Smooth muscle cell (in vitro differentiated cells): ENCODE measurements at regions not wholly inside any gene's neighbourhood (a gene's known extent, or its start where the extent isn't known, plus 50 kb on each side); places are given as distances from the start of the nearest gene placed in this dataset.

Experiments
- DNase-seq: peaks from one replicate; lab custom pipeline; 2025; ENCODE audit not compliant: unreplicated experiment; lab: John Stamatoyannopoulos, UW
- H2AFZ ChIP-seq: fragments of 200-600 bp; sonication (generic); 2 replicates; pipeline ENCODE4 v1.6.0; 2016; ENCODE audit warnings: antibody characterized with exemption, low read depth, mild to moderate bottlenecking
- H3F3A ChIP-seq: fragments of 200-600 bp; sonication (generic); 2 replicates; pipeline ENCODE4 v1.6.0; 2017; ENCODE audit warnings: antibody characterized with exemption, low read depth
- H3K27ac ChIP-seq: fragments of 200-600 bp; sonication (generic); 2 replicates; pipeline ENCODE4 v1.5.1; 2016; ENCODE audit warnings: low read depth, mild to moderate bottlenecking
- H3K27me3 ChIP-seq: fragments of 200-600 bp; sonication (generic); 2 replicates; pipeline ENCODE4 v1.6.1; 2016; ENCODE audit warnings: low read depth, mild to moderate bottlenecking
- H3K36me3 ChIP-seq: fragments of 200-600 bp; sonication (generic); 2 replicates; pipeline ENCODE4 v1.5.1; 2016; ENCODE audit warnings: low read depth
- H3K4me1 ChIP-seq: fragments of 200-600 bp; sonication (generic); 2 replicates; pipeline ENCODE4 v1.5.1; 2016; ENCODE audit warnings: low read depth
- H3K4me2 ChIP-seq: fragments of 200-600 bp; sonication (generic); 2 replicates; pipeline ENCODE4 v1.6.0; 2016; ENCODE audit warnings: mild to moderate bottlenecking
- H3K4me3 ChIP-seq: fragments of 200-600 bp; sonication (generic); 2 replicates; pipeline ENCODE4 v1.5.1; 2016; ENCODE audit warnings: mild to moderate bottlenecking
- H3K79me2 ChIP-seq: fragments of 200-600 bp; sonication (generic); 2 replicates; pipeline ENCODE4 v1.6.0; 2016; ENCODE audit warnings: low read depth, mild to moderate bottlenecking
- H3K9ac ChIP-seq: fragments of 200-600 bp; sonication (generic); 2 replicates; pipeline ENCODE4 v1.6.0; 2016; ENCODE audit warnings: low read depth
- H3K9me3 ChIP-seq: fragments of 200-600 bp; sonication (generic); replicated peaks from 2 replicates; pipeline ENCODE4 v1.5.1; 2016; ENCODE audit warnings: low read depth
- H4K20me1 ChIP-seq: fragments of 200-600 bp; sonication (generic); 2 replicates; pipeline ENCODE4 v1.6.0; 2016; ENCODE audit warnings: low read depth
- CTCF ChIP-seq: fragments of 200-600 bp; sonication (generic); IDR thresholded peaks from 2 replicates; pipeline ENCODE4 v1.5.1; 2017; ENCODE audit warnings: borderline replicate concordance, mild to moderate bottlenecking, antibody characterized with exemption; ENCODE audit not compliant: insufficient read depth, poor library complexity, severe bottlenecking
- WGBS: methylation state at CpG from one replicate; pipeline ENCODE4 v1.1.7; 2016; ENCODE audit warnings: low lambda C conversion rate; 5-methylcytosine and 5-hydroxymethylcytosine counted together

- Histone ChIP-seq H3K9me3 (no peaks in the 10 kb centered on the region), H3K4me3 (no peak overlapping the region), H3K27ac (no peak overlapping the region), H4K20me1 (no peaks in the 10 kb centered on the region), H2AFZ (no peak overlapping the region), H3K9ac (no peak overlapping the region), H3K4me1 (no peaks in the 10 kb centered on the region), H3F3A (no peaks in the 10 kb centered on the region), H3K27me3 (peaks cover 4% of the 10 kb centered on the region), H3K36me3 (no peaks in the 10 kb centered on the region), H3K4me2 (no peak overlapping the region), H3K79me2 (no peaks in the 10 kb centered on the region)
- 97% methylated on average over 5 of the region's 5 CpGs for WGBS
- TF ChIP-seq CTCF, result no peak
- DNase-seq, result no peak
Measured at GRCh38 chr9:84445737-84446136, 105.2 kb upstream of the SLC28A3 start.

- Histone ChIP-seq H3K79me2 (no peaks in the 10 kb centered on the region), H3K4me1 (no peaks in the 10 kb centered on the region), H3K9me3 (no peaks in the 10 kb centered on the region), H3K36me3 (no peaks in the 10 kb centered on the region), H3K4me2 (no peak overlapping the region), H3K27ac (no peak overlapping the region), H2AFZ (no peak overlapping the region), H3K9ac (no peak overlapping the region), H3K4me3 (no peak overlapping the region), H4K20me1 (no peaks in the 10 kb centered on the region), H3F3A (no peaks in the 10 kb centered on the region), H3K27me3 (peaks cover 4% of the 10 kb centered on the region)
- TF ChIP-seq CTCF, result no peak
- no peak for DNase-seq
- WGBS, result 84% methylated on average over 2 of the region's 2 CpGs
Measured at GRCh38 chr9:84447305-84447704, 106.7 kb upstream of the SLC28A3 start.

GRCh38 chr9:84450029-84450428 lies 109.5 kb upstream of the SLC28A3 start:
- Histone ChIP-seq H2AFZ (no peak overlapping the region), H3K9me3 (no peaks in the 10 kb centered on the region), H3K4me2 (no peak overlapping the region), H3K4me1 (no peaks in the 10 kb centered on the region), H3K79me2 (no peaks in the 10 kb centered on the region), H4K20me1 (no peaks in the 10 kb centered on the region), H3K27me3 (no peaks in the 10 kb centered on the region), H3K4me3 (no peak overlapping the region), H3F3A (no peaks in the 10 kb centered on the region), H3K9ac (no peak overlapping the region), H3K27ac (no peak overlapping the region), H3K36me3 (no peaks in the 10 kb centered on the region)
- DNase-seq, result no peak
- WGBS, result 64% methylated on average over 5 of the region's 5 CpGs
- no peak for TF ChIP-seq CTCF

- Histone ChIP-seq H3K9ac (no peak overlapping the region), H3F3A (no peaks in the 10 kb centered on the region), H3K9me3 (no peaks in the 10 kb centered on the region), H3K27ac (no peak overlapping the region), H2AFZ (no peak overlapping the region), H3K27me3 (no peaks in the 10 kb centered on the region), H3K4me1 (no peaks in the 10 kb centered on the region), H3K79me2 (no peaks in the 10 kb centered on the region), H3K4me2 (no peak overlapping the region), H3K4me3 (no peak overlapping the region), H3K36me3 (no peaks in the 10 kb centered on the region), H4K20me1 (no peaks in the 10 kb centered on the region)
- no peak for DNase-seq
- 93% methylated on average over 2 of the region's 2 CpGs for WGBS
- TF ChIP-seq CTCF, result no peak
Measured at GRCh38 chr9:84456527-84456926, 116.0 kb upstream of the SLC28A3 start.
